ENCODE measurements at regions not wholly inside any gene's neighbourhood (a gene's known extent, or its start where the extent isn't known, plus 50 kb on each side); places are given as distances from the start of the nearest gene placed in this dataset.
"Not testable (repeated sequence)": the region's sequence is repeated elsewhere in the genome, so short reads cannot be mapped to it uniquely, and the experiment has no call there.

GRCh38 chr10:28365840-28366239 is 63.0 kb upstream of the MPP7 start:
- H3K27me3 ChIP-seq: no peaks in the 10 kb centered on the region
- H3K4me1 ChIP-seq: no peaks in the 10 kb centered on the region
- H3K4me3 ChIP-seq: no peak overlapping the region
- no peaks in the 10 kb centered on the region for H3K9me3 ChIP-seq
- H3K36me3 ChIP-seq: no peaks in the 10 kb centered on the region
- intact Hi-C loops (cut with DNase I; ENCODE audit: low total_unique reads): no loop called here
- DNase-seq: no peak
- TF ChIP-seq POLR2A (IDR thresholded peaks at IDR 0.05) (no peak), CTCF (IDR thresholded peaks at IDR 0.05) (no peak)
- no peak overlapping the region for H3K27ac ChIP-seq

- H3K27ac ChIP-seq: no peak overlapping the region
- H3K27me3 ChIP-seq: no peaks in the 10 kb centered on the region
- no peak for TF ChIP-seq CTCF (IDR thresholded peaks at IDR 0.05)
- no peak for TF ChIP-seq POLR2A (IDR thresholded peaks at IDR 0.05)
- no peaks in the 10 kb centered on the region for H3K9me3 ChIP-seq
- H3K4me3 ChIP-seq: no peak overlapping the region
- H3K4me1 ChIP-seq: no peaks in the 10 kb centered on the region
- intact Hi-C loops (cut with DNase I; ENCODE audit: low total_unique reads): no loop called here
- DNase-seq: no peak
- no peaks in the 10 kb centered on the region for H3K36me3 ChIP-seq
Observed at GRCh38 chr10:28366994-28367393, 64.1 kb upstream of the MPP7 start.

- Histone ChIP-seq H3K27ac (no peak overlapping the region), H3K27me3 (no peaks in the 10 kb centered on the region), H3K36me3 (no peaks in the 10 kb centered on the region), H3K9me3 (no peaks in the 10 kb centered on the region), H3K4me1 (no peaks in the 10 kb centered on the region), H3K4me3 (no peak overlapping the region)
- no peak for DNase-seq
- no peak for TF ChIP-seq CTCF (IDR thresholded peaks at IDR 0.05)
- no peak for TF ChIP-seq POLR2A (IDR thresholded peaks at IDR 0.05)
- intact Hi-C loops (cut with DNase I; ENCODE audit: low total_unique reads): no loop called here
Observed at GRCh38 chr10:28367413-28367812, 64.5 kb upstream of the MPP7 start.

- no peak for TF ChIP-seq POLR2A (IDR thresholded peaks at IDR 0.05)
- no peak for TF ChIP-seq CTCF (IDR thresholded peaks at IDR 0.05)
- H3K27me3 ChIP-seq: no peaks in the 10 kb centered on the region
- H3K4me3 ChIP-seq: no peak overlapping the region
- H3K4me1 ChIP-seq: no peaks in the 10 kb centered on the region
- H3K36me3 ChIP-seq: no peaks in the 10 kb centered on the region
- no peak overlapping the region for H3K27ac ChIP-seq
- DNase-seq: no peak
- intact Hi-C loops (cut with DNase I; ENCODE audit: low total_unique reads): no loop called here
- H3K9me3 ChIP-seq: no peaks in the 10 kb centered on the region
Observed at GRCh38 chr10:28367929-28368484, 65.1 kb upstream of the MPP7 start.

GRCh38 chr10:28370107-28370835 is 67.4 kb upstream of the MPP7 start:
- DNase-seq: no peak
- no peak for TF ChIP-seq POLR2A (IDR thresholded peaks at IDR 0.05)
- TF ChIP-seq CTCF (IDR thresholded peaks at IDR 0.05): no peak
- Histone ChIP-seq H3K27me3 (no peaks in the 10 kb centered on the region), H3K27ac (no peak overlapping the region), H3K4me1 (no peaks in the 10 kb centered on the region), H3K9me3 (no peaks in the 10 kb centered on the region), H3K4me3 (no peak overlapping the region), H3K36me3 (no peaks in the 10 kb centered on the region)
- intact Hi-C loops (cut with DNase I; ENCODE audit: low total_unique reads): no loop called here

- H3K4me3 ChIP-seq; H3K4me1 ChIP-seq; DNase-seq; intact Hi-C loops (cut with DNase I; ENCODE audit: low total_unique reads); H3K27me3 ChIP-seq; H3K36me3 ChIP-seq; H3K27ac ChIP-seq; H3K9me3 ChIP-seq: not testable (repeated sequence)
Observed at GRCh38 chr10:28371638-28372037, 68.8 kb upstream of the MPP7 start.

Data from uterus (tissue), 3 donors.